A549 (cell line): ENCODE measurements at regions not wholly inside any gene's neighbourhood (a gene's known extent, or its start where the extent isn't known, plus 50 kb on each side); places are given as distances from the start of the nearest gene placed in this dataset.
"Not testable (repeated sequence)": the region's sequence is repeated elsewhere in the genome, so short reads cannot be mapped to it uniquely, and the experiment has no call there.

Source experiments
- ATAC-seq, 2 experiments: fragments of 200-7000 bp in 1 of 2; fragments of >200 bp in 1 of 2; cut with Nextera tagmentation in 1 of 2; cut with Tn5 transposase in 1 of 2; 3 replicates each; pipeline versions ENCODE4 v1.8.0 to v1.9.1; 2018 to 2020; ENCODE audit warnings: mild to moderate bottlenecking in 1 of 2, moderate library complexity in 1 of 2
- CTCF ChIA-PET: fragments of 300-600 bp; sonication (Branson Sonifier 250); formaldehyde crosslinking; extraction: SDS; loops from one replicate; lab custom pipeline; 2021; ENCODE audit warnings: antibody characterized with exemption, inconsistent platforms; lab: Yijun Ruan, JAX
- POLR2A ChIA-PET: fragments of 350-600 bp; formaldehyde crosslinking; extraction: SDS; loops from one replicate; lab custom pipeline; 2021; ENCODE audit warnings: antibody characterized with exemption, inconsistent platforms; lab: Yijun Ruan, JAX
- DNase-seq, 2 experiments: peaks; one replicate each; pipeline versions ENCODE4 v3.0.0 to v3.0.0-alpha.2; 2011 to 2016; ENCODE audit warnings: low read depth in 1 of 2, low spot score in 1 of 2
- FAIRE-seq: peaks from 2 replicates; lab custom pipeline; 2011; peaks lifted over from hg19 to GRCh38; lab: Jason Lieb, UNC
- H3K27ac ChIP-seq, 2 experiments: fragments of >200 bp; sonication (Bioruptor Twin); formaldehyde crosslinking; 3 replicates each; pipeline ENCODE4 v1.5.1; 2016 to 2017
- H3K4me1 ChIP-seq: fragments of >200 bp; sonication (Bioruptor Twin); formaldehyde crosslinking; 3 replicates; pipeline ENCODE4 v1.6.1; 2016
- H3K4me2 ChIP-seq: fragments of >200 bp; sonication (Bioruptor Twin); formaldehyde crosslinking; 3 replicates; pipeline ENCODE4 v1.6.1; 2016
- H3K4me3 ChIP-seq: fragments of >200 bp; sonication (Bioruptor Twin); formaldehyde crosslinking; 3 replicates; pipeline ENCODE4 v1.5.1; 2016
- H3K9me3 ChIP-seq: fragments of >200 bp; sonication (Bioruptor Twin); formaldehyde crosslinking; 3 replicates; pipeline ENCODE4 v1.6.1; 2016
- WGBS: methylation state at CpG from one replicate; pipeline ENCODE4 v1.1.6; 2017; ENCODE audit errors: missing lambda C conversion rate; 5-methylcytosine and 5-hydroxymethylcytosine counted together

- H3K9me3 ChIP-seq, H3K27ac ChIP-seq, H3K4me2 ChIP-seq, CTCF ChIA-PET, DNase-seq, ATAC-seq, POLR2A ChIA-PET, FAIRE-seq, H3K4me3 ChIP-seq, H3K4me1 ChIP-seq: not testable (repeated sequence)
- WGBS = 0% methylated on average over 2 of the region's 2 CpGs
These were observed 602.8 kb downstream of the TGIF2LX start for GRCh38 chrX:90524383-90524968.
